OCI-LY7 (cell line): ENCODE measurements at regions not wholly inside any gene's neighbourhood (a gene's known extent, or its start where the extent isn't known, plus 50 kb on each side); places are given as distances from the start of the nearest gene placed in this dataset.
"Not testable (repeated sequence)": the region's sequence is repeated elsewhere in the genome, so short reads cannot be mapped to it uniquely, and the experiment has no call there.

Experiments used
- BruUV-seq: library from RNA; stranded (reverse); fragments of 400-500 nt; replicated peaks from 2 replicates; lab custom pipeline; 2021; lab: Mats Ljungman, UMichigan
- CTCF ChIA-PET: fragments of 300-600 bp; sonication (Branson Sonifier 250); formaldehyde crosslinking; loops from one replicate; lab custom pipeline; 2022; ENCODE audit warnings: antibody characterized with exemption; ENCODE audit not compliant: unreplicated experiment; lab: Charles Lee
- POLR2A ChIA-PET: fragments of 300-600 bp; sonication (Branson Sonifier 250); formaldehyde crosslinking; loops from one replicate; lab custom pipeline; 2022; ENCODE audit warnings: antibody characterized with exemption; lab: Charles Lee
- DNase-seq: peaks from one replicate; pipeline ENCODE4 v3.0.0-alpha.2; 2015; ENCODE audit warnings: low spot score
- H2AFZ ChIP-seq: fragments of 200-600 bp; sonication (generic), shearing (Covaris generic); 2 replicates; pipeline ENCODE4 v1.6.1; 2014; ENCODE audit warnings: mild to moderate bottlenecking, antibody characterized with exemption, low read length, moderate library complexity
- H3K27ac ChIP-seq: fragments of 200-600 bp; sonication (generic); 2 replicates; pipeline ENCODE4 v1.5.1; 2014; ENCODE audit warnings: mixed run types, low read depth, mild to moderate bottlenecking, moderate library complexity, low read length, inconsistent platforms; ENCODE audit not compliant: poor library complexity, severe bottlenecking
- H3K36me3 ChIP-seq: fragments of 200-600 bp; sonication (generic); 2 replicates; pipeline ENCODE4 v1.6.1; 2014; ENCODE audit warnings: mild to moderate bottlenecking, antibody characterized with exemption, low read length, moderate library complexity, mixed read lengths; ENCODE audit not compliant: insufficient read depth
- H3K4me1 ChIP-seq: fragments of 200-600 bp; sonication (generic); 2 replicates; pipeline ENCODE4 v1.5.1; 2014; ENCODE audit warnings: mild to moderate bottlenecking, low read length; ENCODE audit not compliant: insufficient read depth, poor library complexity, severe bottlenecking
- H3K4me2 ChIP-seq: fragments of 200-600 bp; sonication (generic); 2 replicates; pipeline ENCODE4 v1.6.1; 2014; ENCODE audit warnings: mild to moderate bottlenecking, low read length
- H3K4me3 ChIP-seq: fragments of 200-600 bp; sonication (generic); 2 replicates; pipeline ENCODE4 v1.5.1; 2014; ENCODE audit warnings: mild to moderate bottlenecking, low read depth, low read length; ENCODE audit not compliant: poor library complexity, severe bottlenecking
- H3K79me2 ChIP-seq: fragments of 200-600 bp; sonication (generic); 2 replicates; pipeline ENCODE4 v1.6.1; 2016; ENCODE audit warnings: low read depth, mild to moderate bottlenecking, low read length, moderate library complexity, mixed read lengths; ENCODE audit not compliant: insufficient read depth
- H3K9me2 ChIP-seq: fragments of 200-600 bp; sonication (generic); 2 replicates; pipeline ENCODE4 v1.6.1; 2016; ENCODE audit warnings: mild to moderate bottlenecking, low read length, mixed read lengths; ENCODE audit not compliant: insufficient read depth
- H3K9me3 ChIP-seq: fragments of 200-600 bp; sonication (generic); 2 replicates; pipeline ENCODE4 v1.6.1; 2014; ENCODE audit warnings: mild to moderate bottlenecking, mixed run types, low read length, mixed read lengths
- H4K20me1 ChIP-seq: fragments of 200-600 bp; sonication (generic); 2 replicates; pipeline ENCODE4 v1.6.1; 2014; ENCODE audit warnings: mild to moderate bottlenecking, antibody characterized with exemption, low read length, moderate library complexity, mixed read lengths; ENCODE audit not compliant: insufficient read depth
- intact Hi-C: fragments of 100-400 bp; cut with micrococcal nuclease; formaldehyde crosslinking; loops from one replicate; pipeline ENCODE4 v1.10.0; 2022; ENCODE audit not compliant: unreplicated experiment

DNA sequence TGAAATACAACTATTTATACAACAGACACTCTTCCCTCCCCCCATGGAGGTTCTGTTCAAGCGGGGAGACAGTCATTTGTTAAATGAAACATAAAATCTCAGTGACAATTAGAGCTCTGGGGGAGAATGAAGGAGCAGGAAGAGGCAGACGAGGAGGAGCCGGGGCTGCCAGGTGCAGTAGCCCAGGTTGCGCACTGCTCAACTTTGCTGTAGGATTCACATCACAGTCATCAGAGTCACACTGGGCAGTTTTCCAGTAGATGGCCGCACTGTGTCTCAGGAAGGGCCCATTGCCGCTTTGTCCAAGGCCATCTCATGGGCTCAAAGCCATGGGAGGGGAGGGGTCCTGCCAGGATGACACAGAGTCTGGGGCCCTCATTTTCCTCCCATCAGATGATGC is 342.4 kb downstream of the ADGRD1 start:
- intact Hi-C loops, H3K27ac ChIP-seq, DNase-seq, H3K79me2 ChIP-seq, H3K4me2 ChIP-seq, H3K4me3 ChIP-seq, BruUV-seq, H3K9me2 ChIP-seq, H4K20me1 ChIP-seq, H2AFZ ChIP-seq, H3K4me1 ChIP-seq, H3K9me3 ChIP-seq, H3K36me3 ChIP-seq, CTCF ChIA-PET, POLR2A ChIA-PET: not testable (repeated sequence)

DNA sequence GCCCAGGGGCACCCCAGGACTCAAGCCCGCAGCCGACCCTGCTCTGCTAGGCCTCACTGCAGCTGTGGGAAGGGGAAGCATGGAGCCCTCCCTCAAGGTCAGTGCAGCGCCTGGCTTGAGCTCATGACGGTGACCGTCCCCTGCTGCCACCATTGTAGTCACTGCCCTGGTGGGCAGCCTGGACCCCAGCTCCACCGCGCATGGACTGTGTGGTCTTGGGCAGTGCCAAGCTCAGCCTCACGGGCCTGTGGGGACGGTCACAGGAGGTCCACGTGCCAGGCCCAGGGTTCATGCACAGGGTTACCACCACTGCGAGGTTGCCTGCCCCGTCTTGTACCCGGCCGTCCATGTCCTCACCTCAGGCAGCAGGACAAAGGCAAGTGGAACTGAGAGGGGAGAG is 342.9 kb downstream of the ADGRD1 start:
- H4K20me1 ChIP-seq, H3K9me3 ChIP-seq, CTCF ChIA-PET, H3K4me1 ChIP-seq, H3K4me2 ChIP-seq, BruUV-seq, H3K9me2 ChIP-seq, H3K27ac ChIP-seq, POLR2A ChIA-PET, H3K36me3 ChIP-seq, DNase-seq, H2AFZ ChIP-seq, H3K4me3 ChIP-seq, intact Hi-C loops, H3K79me2 ChIP-seq: not testable (repeated sequence)

DNA sequence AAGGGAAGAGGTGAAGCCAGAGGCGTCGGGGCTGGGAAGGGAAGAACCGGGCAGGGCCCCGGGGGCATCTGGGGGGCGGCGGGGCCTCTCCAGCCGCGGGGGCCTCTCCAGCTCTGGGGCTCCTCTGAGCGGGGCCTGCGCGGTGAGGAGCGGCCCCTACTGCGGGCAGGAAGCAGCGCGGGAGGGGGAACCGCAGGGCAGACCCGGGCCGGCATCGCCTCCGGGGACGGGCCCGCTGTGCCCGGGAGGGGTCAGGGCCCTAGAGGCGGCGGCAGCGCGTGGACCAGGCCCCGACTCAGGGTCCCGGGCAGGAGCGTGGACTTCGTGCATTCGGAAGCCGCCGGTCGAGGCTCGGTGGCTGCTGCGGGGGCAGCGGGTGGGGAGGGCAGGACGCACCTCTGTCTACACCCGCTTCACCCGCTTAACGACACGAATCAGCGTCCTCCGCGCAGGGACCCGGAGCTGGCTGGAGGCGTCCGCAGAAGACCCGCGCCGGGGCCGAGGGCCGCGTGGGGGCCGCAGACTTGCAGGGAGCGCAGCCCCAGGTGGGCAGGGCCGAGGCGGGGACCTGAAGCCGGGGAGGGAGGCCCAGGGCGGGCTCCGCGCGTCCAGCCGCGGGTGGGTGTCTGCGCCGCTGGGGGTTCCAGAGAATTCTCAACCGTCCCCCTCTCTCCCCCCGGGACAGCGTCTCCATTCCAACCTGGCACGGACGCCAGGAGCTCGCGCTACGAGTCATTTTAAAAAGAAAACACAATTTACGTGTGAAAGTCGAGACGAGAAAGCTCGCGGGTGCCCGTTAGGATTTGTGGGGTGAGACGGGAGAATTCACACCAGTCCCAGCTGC is 345.0 kb downstream of the ADGRD1 start:
- intact Hi-C loops, H4K20me1 ChIP-seq, BruUV-seq, H3K79me2 ChIP-seq, POLR2A ChIA-PET, H3K9me3 ChIP-seq, CTCF ChIA-PET, H3K9me2 ChIP-seq, H2AFZ ChIP-seq, H3K27ac ChIP-seq, H3K4me1 ChIP-seq, H3K4me2 ChIP-seq, DNase-seq, H3K36me3 ChIP-seq, H3K4me3 ChIP-seq: not testable (repeated sequence)

DNA sequence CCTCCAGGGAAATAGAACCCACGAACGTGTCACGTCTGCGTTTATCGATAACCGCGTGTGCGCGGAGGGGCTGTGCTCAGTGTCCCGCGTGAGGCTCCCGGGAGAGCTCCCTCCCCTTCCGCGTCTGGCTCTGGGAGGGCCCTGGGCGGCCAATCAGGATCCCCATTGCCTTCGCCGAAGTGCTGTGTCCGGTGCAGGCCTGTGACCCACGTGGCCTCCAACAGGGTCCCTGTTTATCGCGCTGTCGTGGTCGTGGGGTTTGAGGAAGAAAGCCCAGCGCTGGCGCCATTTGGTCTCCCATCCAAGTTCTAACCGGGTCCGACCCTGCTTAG is 345.6 kb downstream of the ADGRD1 start:
- BruUV-seq, H3K4me2 ChIP-seq, H3K36me3 ChIP-seq, H2AFZ ChIP-seq, H3K4me3 ChIP-seq, H3K4me1 ChIP-seq, H4K20me1 ChIP-seq, H3K27ac ChIP-seq, H3K79me2 ChIP-seq, POLR2A ChIA-PET, intact Hi-C loops, H3K9me2 ChIP-seq, DNase-seq, H3K9me3 ChIP-seq, CTCF ChIA-PET: not testable (repeated sequence)

DNA sequence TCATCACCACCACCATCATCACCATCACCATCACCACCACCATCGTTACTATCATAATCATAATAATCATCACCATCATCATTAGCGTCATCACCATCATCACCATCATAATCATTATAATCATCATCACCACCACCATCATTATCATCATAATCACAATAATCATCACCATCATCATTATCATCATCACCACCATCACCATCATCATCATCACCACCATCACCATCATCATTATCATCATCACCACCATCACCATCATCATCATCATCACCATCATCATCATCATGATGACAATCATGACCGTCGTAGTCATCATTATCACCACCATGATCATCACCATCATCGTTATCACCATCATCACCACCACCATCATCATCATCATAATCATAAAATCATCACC is 349.9 kb downstream of the ADGRD1 start:
- POLR2A ChIA-PET, intact Hi-C loops, BruUV-seq, H4K20me1 ChIP-seq, H3K36me3 ChIP-seq, CTCF ChIA-PET, H3K4me3 ChIP-seq, H3K27ac ChIP-seq, DNase-seq, H3K4me1 ChIP-seq, H3K4me2 ChIP-seq, H3K9me2 ChIP-seq, H2AFZ ChIP-seq, H3K9me3 ChIP-seq, H3K79me2 ChIP-seq: not testable (repeated sequence)

DNA sequence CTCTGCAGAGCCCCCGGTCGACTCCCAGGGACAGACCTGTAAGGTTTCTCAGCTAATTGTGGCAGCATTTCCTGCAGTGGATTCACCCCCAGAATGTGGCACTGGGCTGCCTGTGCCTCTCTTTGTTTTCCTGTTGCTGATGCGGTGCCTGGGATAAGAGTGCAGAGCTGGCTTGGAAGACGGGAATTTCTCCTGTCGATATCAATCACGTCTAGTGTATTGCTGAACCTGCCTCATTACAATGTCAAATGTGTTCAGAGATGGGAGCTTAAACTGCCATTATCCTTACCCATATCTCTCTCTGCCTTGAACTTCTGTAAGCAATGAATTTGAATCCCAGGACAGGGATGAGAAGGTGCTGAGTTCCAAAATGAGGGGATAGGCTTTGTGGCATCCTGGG is 350.9 kb downstream of the ADGRD1 start:
- DNase-seq, H3K36me3 ChIP-seq, CTCF ChIA-PET, H3K4me1 ChIP-seq, H3K9me2 ChIP-seq, H2AFZ ChIP-seq, H3K27ac ChIP-seq, BruUV-seq, H3K4me2 ChIP-seq, H3K79me2 ChIP-seq, intact Hi-C loops, POLR2A ChIA-PET, H3K9me3 ChIP-seq, H3K4me3 ChIP-seq, H4K20me1 ChIP-seq: not testable (repeated sequence)
